GM21825 (cell line): ENCODE measurements at regions not wholly inside any gene's neighbourhood (a gene's known extent, or its start where the extent isn't known, plus 50 kb on each side); places are given as distances from the start of the nearest gene placed in this dataset.
"Not testable (repeated sequence)": the region's sequence is repeated elsewhere in the genome, so short reads cannot be mapped to it uniquely, and the experiment has no call there.

Experiments used
- ATAC-seq: cut with Tn5 transposase; IDR thresholded peaks from one replicate; pipeline ENCODE4 v1.9.1; 2021; ENCODE audit warnings: mild to moderate bottlenecking, moderate library complexity; ENCODE audit not compliant: unreplicated experiment

- no peak for ATAC-seq
Observed at GRCh38 chr4:64975177-64975576, 565.9 kb upstream of the TECRL start.

- no peak for ATAC-seq
Observed at GRCh38 chr4:64969081-64969480, 559.8 kb upstream of the TECRL start.

- no peak for ATAC-seq
Observed at GRCh38 chr4:64967286-64967685, 558.0 kb upstream of the TECRL start.

GRCh38 chr4:64960516-64960915 is 551.3 kb upstream of the TECRL start:
- ATAC-seq, result no peak

GRCh38 chr4:64940698-64941097 is 531.4 kb upstream of the TECRL start:
- ATAC-seq, result no peak

GRCh38 chr4:64935469-64936001 is 526.3 kb upstream of the TECRL start:
- no peak for ATAC-seq

- ATAC-seq, result no peak
Observed at GRCh38 chr4:64911846-64912245, 502.6 kb upstream of the TECRL start.

GRCh38 chr4:64903986-64904385 is 494.7 kb upstream of the TECRL start:
- ATAC-seq, result no peak

- no peak for ATAC-seq
Observed at GRCh38 chr4:64899563-64899962, 490.3 kb upstream of the TECRL start.

- ATAC-seq, result not testable (repeated sequence)
Observed at GRCh38 chr4:64899030-64899429, 489.8 kb upstream of the TECRL start.

- no peak for ATAC-seq
Observed at GRCh38 chr4:64897683-64898082, 488.4 kb upstream of the TECRL start.

GRCh38 chr4:64895031-64895430 is 485.8 kb upstream of the TECRL start:
- ATAC-seq, result no peak

- no peak for ATAC-seq
Observed at GRCh38 chr4:64893205-64893604, 484.0 kb upstream of the TECRL start.

- ATAC-seq, result no peak
Observed at GRCh38 chr4:64889906-64890610, 480.8 kb upstream of the TECRL start.

- no peak for ATAC-seq
Observed at GRCh38 chr4:64883087-64883807, 474.0 kb upstream of the TECRL start.

GRCh38 chr4:64882311-64883086 is 473.2 kb upstream of the TECRL start:
- no peak for ATAC-seq

- no peak for ATAC-seq
Observed at GRCh38 chr4:64880557-64880956, 471.3 kb upstream of the TECRL start.

- no peak for ATAC-seq
Observed at GRCh38 chr4:64876021-64876420, 466.8 kb upstream of the TECRL start.

- ATAC-seq, result no peak
Observed at GRCh38 chr4:64870558-64870957, 461.3 kb upstream of the TECRL start.

GRCh38 chr4:64857815-64858214 is 448.6 kb upstream of the TECRL start:
- ATAC-seq, result no peak

GRCh38 chr4:64857198-64857597 is 447.9 kb upstream of the TECRL start:
- ATAC-seq, result no peak

GRCh38 chr4:64846417-64846816 is 437.2 kb upstream of the TECRL start:
- no peak for ATAC-seq
